Testis (tissue), 2 donors: ENCODE measurements at regions not wholly inside any gene's neighbourhood (a gene's known extent, or its start where the extent isn't known, plus 50 kb on each side); places are given as distances from the start of the nearest gene placed in this dataset.
"Not testable (repeated sequence)": the region's sequence is repeated elsewhere in the genome, so short reads cannot be mapped to it uniquely, and the experiment has no call there.

Source experiments
- DNase-seq: peaks from one replicate; pipeline ENCODE4 v3.0.0-alpha.2; 2019
- H3K27ac ChIP-seq, 2 donors: fragments of 200-600 bp; sonication (generic); one replicate each; pipeline ENCODE4 v1.5.1; 2019
- H3K27me3 ChIP-seq: fragments of 200-600 bp; sonication (generic); one replicate; pipeline ENCODE4 v1.5.1; 2019
- H3K36me3 ChIP-seq: fragments of 200-600 bp; sonication (generic); one replicate; pipeline ENCODE4 v1.5.1; 2017; ENCODE audit warnings: low read depth; ENCODE audit errors: missing control alignments
- H3K4me1 ChIP-seq: fragments of 200-600 bp; sonication (generic); one replicate; pipeline ENCODE4 v1.5.1; 2019
- H3K4me3 ChIP-seq, 2 donors: fragments of 200-600 bp; sonication (generic); one replicate each; pipeline ENCODE4 v1.5.1; 2017 to 2019
- H3K9me3 ChIP-seq: fragments of 200-600 bp; sonication (generic); one replicate; pipeline ENCODE4 v1.5.1; 2017
- POLR2A ChIP-seq: fragments of 450-650 bp; IDR thresholded peaks from one replicate; pipeline ENCODE4 v1.6.1; 2017; ENCODE audit warnings: antibody characterized with exemption, mild to moderate bottlenecking, moderate library complexity
- WGBS, 2 donors: methylation state at CpG; one replicate each; pipeline ENCODE4 v1.1.5; 2018; 5-methylcytosine and 5-hydroxymethylcytosine counted together
- intact Hi-C: fragments of 100-400 bp; cut with DNase I; formaldehyde crosslinking; loops from one replicate; pipeline ENCODE4 v1.15.1; 2023; ENCODE audit warnings: low total_unique reads
- TF ChIP-seq, protein P1 (sequence below), 3 experiments: fragments of 450-650 bp in 2 of 3; fragments of 200-600 bp in 1 of 3; sonication (generic) in 1 of 3; IDR thresholded peaks; one replicate each; pipeline ENCODE4 v1.5.1; 2016 to 2019; ENCODE audit warnings: antibody characterized with exemption in 3 of 3, mild to moderate bottlenecking in 2 of 3, moderate library complexity in 1 of 3

DNA sequence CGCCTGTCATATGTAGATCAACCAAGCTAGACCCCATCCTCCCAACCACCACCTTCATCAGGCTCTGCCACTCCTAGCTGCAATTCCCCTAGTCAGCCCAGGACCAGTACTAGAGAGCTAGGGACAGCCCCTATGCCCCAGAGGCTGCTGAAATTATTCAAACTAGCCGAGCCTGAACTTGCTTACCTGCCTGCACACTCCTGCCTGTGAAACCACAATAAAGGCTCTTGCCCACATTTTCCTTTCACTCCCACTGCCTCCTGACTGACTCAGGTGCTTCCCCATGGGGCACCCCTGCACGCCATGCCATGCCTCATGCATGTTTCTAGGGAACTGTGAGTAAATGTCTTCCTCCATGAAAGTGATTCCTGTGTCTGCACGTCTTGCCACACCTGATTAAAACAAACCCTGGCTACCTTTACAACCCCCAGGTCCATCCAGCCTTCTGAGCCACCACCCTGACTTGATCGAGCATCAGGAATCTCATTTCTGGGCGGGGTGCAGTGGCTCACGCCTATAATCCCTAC, 66.5 kb upstream of the IER3 start:
- Histone ChIP-seq H3K36me3 (no peaks in the 10 kb centered on the region), H3K9me3 (no peaks in the 10 kb centered on the region), H3K27me3 (no peaks in the 10 kb centered on the region), H3K27ac (no peak overlapping the region), H3K4me3 (no peak overlapping the region), H3K4me1 (peaks cover 20% of the 10 kb centered on the region)
- TF ChIP-seq, protein P1, sequence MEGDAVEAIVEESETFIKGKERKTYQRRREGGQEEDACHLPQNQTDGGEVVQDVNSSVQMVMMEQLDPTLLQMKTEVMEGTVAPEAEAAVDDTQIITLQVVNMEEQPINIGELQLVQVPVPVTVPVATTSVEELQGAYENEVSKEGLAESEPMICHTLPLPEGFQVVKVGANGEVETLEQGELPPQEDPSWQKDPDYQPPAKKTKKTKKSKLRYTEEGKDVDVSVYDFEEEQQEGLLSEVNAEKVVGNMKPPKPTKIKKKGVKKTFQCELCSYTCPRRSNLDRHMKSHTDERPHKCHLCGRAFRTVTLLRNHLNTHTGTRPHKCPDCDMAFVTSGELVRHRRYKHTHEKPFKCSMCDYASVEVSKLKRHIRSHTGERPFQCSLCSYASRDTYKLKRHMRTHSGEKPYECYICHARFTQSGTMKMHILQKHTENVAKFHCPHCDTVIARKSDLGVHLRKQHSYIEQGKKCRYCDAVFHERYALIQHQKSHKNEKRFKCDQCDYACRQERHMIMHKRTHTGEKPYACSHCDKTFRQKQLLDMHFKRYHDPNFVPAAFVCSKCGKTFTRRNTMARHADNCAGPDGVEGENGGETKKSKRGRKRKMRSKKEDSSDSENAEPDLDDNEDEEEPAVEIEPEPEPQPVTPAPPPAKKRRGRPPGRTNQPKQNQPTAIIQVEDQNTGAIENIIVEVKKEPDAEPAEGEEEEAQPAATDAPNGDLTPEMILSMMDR (IDR thresholded peaks at IDR 0.05) = no peak
- no peak for TF ChIP-seq POLR2A
- WGBS, 2 donors = 88 to 89% methylated on average over 7 of the region's 7 CpGs
- intact Hi-C loops = no loop called here
- no peak for DNase-seq

DNA sequence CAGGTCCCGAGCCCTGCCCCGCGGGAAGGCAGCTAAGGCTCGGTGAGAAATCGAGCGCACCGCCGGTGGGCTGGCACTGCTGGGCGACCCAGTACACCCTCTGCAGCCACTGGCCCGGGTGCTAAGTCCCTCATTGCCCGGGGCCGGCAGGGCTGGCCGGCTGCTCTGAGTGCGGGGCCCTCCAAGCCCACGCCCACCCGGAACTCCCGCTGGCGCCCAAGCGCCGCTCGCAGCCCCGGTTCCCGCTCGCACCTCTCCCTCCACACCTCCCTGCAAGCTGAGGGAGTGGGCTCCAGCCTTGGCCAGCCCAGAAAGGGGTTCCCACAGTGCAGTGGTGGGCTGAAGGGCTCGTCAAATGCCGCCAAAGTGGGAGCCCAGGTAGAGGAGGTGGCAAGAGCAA, 63.2 kb upstream of the IER3 start:
- intact Hi-C loops, H3K27ac ChIP-seq, H3K27me3 ChIP-seq, H3K9me3 ChIP-seq, H3K4me1 ChIP-seq, H3K36me3 ChIP-seq, DNase-seq: not testable (repeated sequence)
- H3K4me3 ChIP-seq = peak overlapping the region in 1 of 2 donors; percentile 36
- WGBS, 2 donors = 75 to 84% methylated on average over 4 to 26 of the region's 26 CpGs

DNA sequence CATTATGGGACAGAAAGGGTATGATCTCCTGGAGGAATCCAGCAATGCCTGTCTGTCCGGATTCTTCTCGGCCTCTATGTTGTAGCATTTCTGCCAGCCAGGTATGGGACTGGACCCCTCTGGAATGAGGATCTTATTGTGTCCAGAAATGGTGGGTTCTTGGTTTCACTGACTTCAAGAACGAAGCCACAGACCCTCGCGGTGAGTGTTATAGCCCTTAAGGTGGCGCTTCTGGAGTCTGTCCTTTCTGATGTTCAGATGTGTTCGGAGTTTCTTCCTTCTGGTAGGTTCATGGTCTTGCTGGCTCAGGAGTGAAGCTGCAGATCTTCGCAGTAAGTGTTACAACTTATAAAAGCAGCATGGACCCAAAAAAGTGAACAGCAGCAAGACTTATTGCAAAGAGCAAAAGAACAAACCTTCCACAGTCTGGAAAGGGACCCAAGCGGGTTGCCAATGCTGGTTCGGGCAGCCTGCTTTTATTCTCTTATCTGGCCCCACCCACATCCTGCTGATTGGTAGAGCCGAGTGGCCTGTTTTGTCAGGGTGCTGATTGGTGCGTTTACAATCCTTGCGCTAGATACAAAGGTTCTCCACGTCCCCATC, 62.3 kb upstream of the IER3 start:
- intact Hi-C loops = no loop called here
- Histone ChIP-seq H3K4me1 (no peaks in the 10 kb centered on the region), H3K9me3 (no peaks in the 10 kb centered on the region), H3K27me3 (no peaks in the 10 kb centered on the region), H3K4me3 (no peak overlapping the region), H3K27ac (no peak overlapping the region), H3K36me3 (no peaks in the 10 kb centered on the region)
- TF ChIP-seq, protein P1 (IDR thresholded peaks at IDR 0.05) = no peak
- no peak for TF ChIP-seq POLR2A
- DNase-seq = peak; percentile 54
- 53 to 67% methylated on average over 14 of the region's 14 CpGs for WGBS, 2 donors

DNA sequence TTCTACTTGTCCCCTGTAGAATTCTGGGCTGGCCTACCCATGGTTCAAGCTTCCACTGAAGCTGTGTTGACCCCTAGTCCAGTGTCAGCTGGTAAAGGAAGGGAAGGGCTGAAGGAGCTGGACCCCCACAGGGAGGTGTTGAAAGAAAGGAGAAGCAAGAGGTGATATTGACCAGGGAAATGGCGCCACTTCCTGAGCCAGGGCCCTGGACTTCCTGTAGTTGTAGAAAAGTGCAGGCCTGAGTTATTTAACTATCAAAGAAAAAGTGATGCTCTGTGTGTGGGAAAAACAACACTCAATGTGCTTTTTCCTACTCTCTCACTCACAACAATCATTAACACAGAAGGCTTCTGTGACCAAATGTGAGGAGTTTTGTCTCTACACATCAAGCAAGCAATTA, 60.0 kb upstream of the IER3 start:
- Histone ChIP-seq H3K27ac (no peak overlapping the region), H3K4me3 (no peak overlapping the region), H3K9me3 (no peaks in the 10 kb centered on the region), H3K4me1 (no peaks in the 10 kb centered on the region), H3K27me3 (no peaks in the 10 kb centered on the region), H3K36me3 (no peaks in the 10 kb centered on the region)
- intact Hi-C loops = no loop called here
- DNase-seq = no peak
- TF ChIP-seq POLR2A = no peak
- TF ChIP-seq, protein P1 (IDR thresholded peaks at IDR 0.05) = no peak
- WGBS, 2 donors = 92 to 100% methylated on average over 1 of the region's 1 CpG

DNA sequence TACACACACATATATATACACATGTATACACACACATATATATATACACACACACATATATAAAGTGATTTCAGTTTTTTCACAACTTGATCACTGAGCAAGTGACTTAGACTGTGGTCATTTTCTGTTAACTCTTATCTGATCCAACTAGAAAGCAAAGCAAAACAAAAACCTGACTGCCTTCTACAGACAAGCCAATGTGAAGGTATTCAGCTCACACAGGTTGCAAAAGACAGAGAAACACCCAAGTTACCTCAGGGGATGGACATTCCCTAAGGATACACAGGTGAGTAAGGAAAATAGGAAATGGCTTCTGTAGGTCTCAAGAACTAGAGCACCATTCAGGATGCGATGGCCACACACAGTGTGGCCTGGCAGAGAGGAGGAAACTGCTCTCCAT, 58.4 kb upstream of the IER3 start:
- no peak for TF ChIP-seq POLR2A
- TF ChIP-seq, protein P1 (IDR thresholded peaks at IDR 0.05) = no peak
- Histone ChIP-seq H3K27me3 (no peaks in the 10 kb centered on the region), H3K4me1 (peaks cover 11% of the 10 kb centered on the region), H3K27ac (no peak overlapping the region), H3K36me3 (no peaks in the 10 kb centered on the region), H3K9me3 (no peaks in the 10 kb centered on the region), H3K4me3 (no peak overlapping the region)
- intact Hi-C loops = no loop called here
- no peak for DNase-seq
- 90 to 100% methylated on average over 1 of the region's 1 CpG for whole genome bisulfite sequencing, 2 donors
